ENCODE measurements at regions not wholly inside any gene's neighbourhood (a gene's known extent, or its start where the extent isn't known, plus 50 kb on each side); places are given as distances from the start of the nearest gene placed in this dataset.

GRCh38 chr1:96482616-96483015, 239.0 kb upstream of the PTBP2 start:
- H3K4me3 ChIP-seq (ENCODE audit: low read length) = no peak overlapping the region
- H3F3A ChIP-seq (ENCODE audit: low read length, unreplicated experiment) = no peaks in the 10 kb centered on the region
- no peak overlapping the region for H3K9ac ChIP-seq (ENCODE audit: low read length)
- no peak for TF ChIP-seq EZH2 (IDR thresholded peaks at IDR 0.05; ENCODE audit: low read length, unreplicated experiment)
- ATAC-seq = no peak
- H3K27ac ChIP-seq (ENCODE audit: low read length) = no peak overlapping the region
- DNase-seq = no peak
- intact Hi-C loops (cut with micrococcal nuclease) = no loop called here
- H2AFZ ChIP-seq (ENCODE audit: low read length) = no peak overlapping the region
- H3K27me3 ChIP-seq (ENCODE audit: low read length) = peaks cover 10% of the 10 kb centered on the region
- POLR2A ChIA-PET (ENCODE audit: unreplicated experiment) = no interaction called here
- no peaks in the 10 kb centered on the region for H4K20me1 ChIP-seq (ENCODE audit: low read length)
- no peak overlapping the region for H3K4me2 ChIP-seq (ENCODE audit: low read length)
- H3K79me2 ChIP-seq (ENCODE audit: low read length) = no peaks in the 10 kb centered on the region
- BruUV-seq (replicated peaks) = no TSS peak
- no peaks in the 10 kb centered on the region for H3K4me1 ChIP-seq (ENCODE audit: insufficient read depth, low read length)
- no peaks in the 10 kb centered on the region for H3K36me3 ChIP-seq (ENCODE audit: low read depth, low read length)
- H3K9me2 ChIP-seq (replicated peaks; ENCODE audit: low read length) = no peaks in the 10 kb centered on the region
- CTCF ChIA-PET = no interaction called here
- no peaks in the 10 kb centered on the region for H3K9me3 ChIP-seq (ENCODE audit: low read length)

- intact Hi-C loops (cut with micrococcal nuclease) = no loop called here
- Histone ChIP-seq H3K9ac (ENCODE audit: low read length) (no peak overlapping the region), H3K4me3 (ENCODE audit: low read length) (no peak overlapping the region), H3K4me1 (ENCODE audit: insufficient read depth, low read length) (no peaks in the 10 kb centered on the region), H2AFZ (ENCODE audit: low read length) (no peak overlapping the region), H3K9me3 (ENCODE audit: low read length) (no peaks in the 10 kb centered on the region), H3K4me2 (ENCODE audit: low read length) (no peak overlapping the region), H3K9me2 (replicated peaks; ENCODE audit: low read length) (no peaks in the 10 kb centered on the region), H3F3A (ENCODE audit: low read length, unreplicated experiment) (no peaks in the 10 kb centered on the region), H3K79me2 (ENCODE audit: low read length) (no peaks in the 10 kb centered on the region), H4K20me1 (ENCODE audit: low read length) (no peaks in the 10 kb centered on the region), H3K27me3 (ENCODE audit: low read length) (peaks cover 22% of the 10 kb centered on the region), H3K36me3 (ENCODE audit: low read depth, low read length) (no peaks in the 10 kb centered on the region), H3K27ac (ENCODE audit: low read length) (no peak overlapping the region)
- DNase-seq = no peak
- no peak for ATAC-seq
- POLR2A ChIA-PET (ENCODE audit: unreplicated experiment) = no interaction called here
- CTCF ChIA-PET = no interaction called here
- BruUV-seq (replicated peaks) = no TSS peak
- TF ChIP-seq EZH2 (IDR thresholded peaks at IDR 0.05; ENCODE audit: low read length, unreplicated experiment) (no peak), CTCF (conservative IDR thresholded peaks at IDR 0.05; ENCODE audit: low read depth, low read length) (no peak), EZH2phosphoT487 (IDR thresholded peaks at IDR 0.05; ENCODE audit: borderline replicate concordance, low read length) (no peak)
Measured at GRCh38 chr1:96487394-96487793, 234.2 kb upstream of the PTBP2 start.

DNA sequence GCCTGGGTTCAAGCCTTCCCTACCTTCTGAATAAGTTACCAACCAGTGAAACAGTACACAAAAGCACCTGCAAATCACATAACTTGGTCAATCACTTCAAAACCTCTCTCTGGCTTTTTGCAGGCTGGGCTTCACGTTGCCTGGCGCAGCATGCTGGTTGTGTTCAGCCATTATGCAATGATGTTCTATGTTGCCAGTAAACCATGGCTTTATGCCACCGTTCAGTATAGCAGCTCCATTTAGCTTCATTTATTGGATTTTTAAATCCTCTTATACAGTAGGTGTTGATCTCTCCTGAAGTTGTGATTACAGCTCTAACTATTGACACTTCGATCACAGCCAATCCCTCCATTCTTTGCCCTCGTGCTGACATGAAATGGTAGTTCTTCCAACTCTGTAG, 233.6 kb upstream of the PTBP2 start:
- CTCF ChIA-PET = no interaction called here
- DNase-seq = no peak
- TF ChIP-seq EZH2 (IDR thresholded peaks at IDR 0.05; ENCODE audit: low read length, unreplicated experiment) = no peak
- TF ChIP-seq EZH2phosphoT487 (IDR thresholded peaks at IDR 0.05; ENCODE audit: borderline replicate concordance, low read length) = no peak
- TF ChIP-seq CTCF (conservative IDR thresholded peaks at IDR 0.05; ENCODE audit: low read depth, low read length) = no peak

More for the DNA sequence above, 233.6 kb upstream of the PTBP2 start:
- BruUV-seq (replicated peaks) = no TSS peak
- Histone ChIP-seq H2AFZ (ENCODE audit: low read length) (no peak overlapping the region), H3K4me1 (ENCODE audit: insufficient read depth, low read length) (no peaks in the 10 kb centered on the region), H3K36me3 (ENCODE audit: low read depth, low read length) (no peaks in the 10 kb centered on the region), H3K9me2 (replicated peaks; ENCODE audit: low read length) (no peaks in the 10 kb centered on the region), H3K27ac (ENCODE audit: low read length) (no peak overlapping the region), H3K4me2 (ENCODE audit: low read length) (no peak overlapping the region), H4K20me1 (ENCODE audit: low read length) (no peaks in the 10 kb centered on the region), H3K27me3 (ENCODE audit: low read length) (peaks cover 22% of the 10 kb centered on the region), H3K9ac (ENCODE audit: low read length) (no peak overlapping the region), H3K9me3 (ENCODE audit: low read length) (no peaks in the 10 kb centered on the region), H3K4me3 (ENCODE audit: low read length) (no peak overlapping the region), H3F3A (ENCODE audit: low read length, unreplicated experiment) (no peaks in the 10 kb centered on the region), H3K79me2 (ENCODE audit: low read length) (no peaks in the 10 kb centered on the region)
- no peak for ATAC-seq
- intact Hi-C loops (cut with micrococcal nuclease) = no loop called here
- POLR2A ChIA-PET (ENCODE audit: unreplicated experiment) = no interaction called here
